H9 (cell line): ENCODE measurements at regions not wholly inside any gene's neighbourhood (a gene's known extent, or its start where the extent isn't known, plus 50 kb on each side); places are given as distances from the start of the nearest gene placed in this dataset.

ENCODE experiments used
- DNase-seq: peaks from one replicate; pipeline ENCODE4 v3.0.0-alpha.2; 2017
- H2AFZ ChIP-seq: one replicate; pipeline ENCODE4 v1.6.1; 2013; ENCODE audit warnings: mild to moderate bottlenecking, low read length, control low read depth, moderate library complexity
- H2AK5ac ChIP-seq: 2 replicates; pipeline ENCODE4 v1.6.1; 2013; ENCODE audit warnings: low read length, control low read depth, mixed read lengths; ENCODE audit not compliant: insufficient read length
- H2BK120ac ChIP-seq: one replicate; pipeline ENCODE4 v1.6.1; 2013; ENCODE audit warnings: low read depth, mild to moderate bottlenecking, low read length, control low read depth, inconsistent platforms; ENCODE audit not compliant: poor library complexity, severe bottlenecking
- H2BK12ac ChIP-seq: 2 replicates; pipeline ENCODE4 v1.6.1; 2013; ENCODE audit warnings: low read length, control low read depth, mixed read lengths, low read depth; ENCODE audit not compliant: insufficient read length
- H2BK15ac ChIP-seq: 2 replicates; pipeline ENCODE4 v1.6.1; 2013; ENCODE audit warnings: low read depth, low read length, control low read depth
- H2BK20ac ChIP-seq: one replicate; pipeline ENCODE4 v1.6.1; 2013; ENCODE audit warnings: low read depth, mild to moderate bottlenecking, low read length, control low read depth, inconsistent platforms; ENCODE audit not compliant: poor library complexity, severe bottlenecking
- H2BK5ac ChIP-seq: 2 replicates; pipeline ENCODE4 v1.6.1; 2013; ENCODE audit warnings: low read length, control low read depth, mixed read lengths; ENCODE audit not compliant: insufficient read length
- H3K14ac ChIP-seq: 2 replicates; pipeline ENCODE4 v1.6.1; 2013; ENCODE audit warnings: low read length, control low read depth; ENCODE audit not compliant: insufficient read depth
- H3K18ac ChIP-seq: 2 replicates; pipeline ENCODE4 v1.6.1; 2013; ENCODE audit warnings: low read depth, mild to moderate bottlenecking, mixed read lengths, low read length, control low read depth; ENCODE audit not compliant: insufficient read length
- H3K23ac ChIP-seq: 2 replicates; pipeline ENCODE4 v1.6.1; 2013; ENCODE audit warnings: low read length, control low read depth, mixed read lengths, low read depth; ENCODE audit not compliant: insufficient read length
- H3K23me2 ChIP-seq: 2 replicates; pipeline ENCODE4 v1.6.1; 2013; ENCODE audit warnings: low read depth, mild to moderate bottlenecking, mixed read lengths, low read length, control low read depth; ENCODE audit not compliant: insufficient read length, poor library complexity, severe bottlenecking
- H3K27ac ChIP-seq: 2 replicates; pipeline ENCODE4 v1.5.1; 2013; ENCODE audit warnings: low read length, control low read depth, mixed read lengths, low read depth; ENCODE audit not compliant: insufficient read length
- H3K27me3 ChIP-seq: 2 replicates; pipeline ENCODE4 v1.6.1; 2013; ENCODE audit warnings: low read length, control low read depth, inconsistent platforms; ENCODE audit not compliant: insufficient read depth
- H3K4ac ChIP-seq: 2 replicates; pipeline ENCODE4 v1.6.1; 2013; ENCODE audit warnings: low read depth, mild to moderate bottlenecking, control low read depth, inconsistent platforms, low read length, moderate library complexity
- H3K4me1 ChIP-seq: 2 replicates; pipeline ENCODE4 v1.6.1; 2013; ENCODE audit warnings: low read length, control low read depth, inconsistent platforms; ENCODE audit not compliant: insufficient read depth
- H3K4me2 ChIP-seq: 2 replicates; pipeline ENCODE4 v1.6.1; 2013; ENCODE audit warnings: low read length, control low read depth, mixed read lengths; ENCODE audit not compliant: insufficient read length, insufficient read depth
- H3K56ac ChIP-seq: 2 replicates; pipeline ENCODE4 v1.6.1; 2013; ENCODE audit warnings: low read depth, mild to moderate bottlenecking, mixed read lengths, low read length, control low read depth; ENCODE audit not compliant: insufficient read length
- H3K79me1 ChIP-seq: 2 replicates; pipeline ENCODE4 v1.6.1; 2013; ENCODE audit warnings: low read depth, mild to moderate bottlenecking, moderate library complexity, low read length, control low read depth, inconsistent platforms; ENCODE audit not compliant: insufficient read depth, poor library complexity, severe bottlenecking
- H3K79me2 ChIP-seq: 2 replicates; pipeline ENCODE4 v1.6.1; 2013; ENCODE audit warnings: low read length, control low read depth, inconsistent platforms; ENCODE audit not compliant: insufficient read depth
- H3K9ac ChIP-seq: 2 replicates; pipeline ENCODE4 v1.6.1; 2013; ENCODE audit warnings: low read length, control low read depth, mixed read lengths; ENCODE audit not compliant: insufficient read length; ENCODE audit errors: extremely low read depth
- H3K9me3 ChIP-seq: one replicate; pipeline ENCODE4 v1.6.1; 2013; ENCODE audit warnings: low read depth, low read length, inconsistent platforms; ENCODE audit not compliant: control insufficient read depth
- H3T11ph ChIP-seq: one replicate; pipeline ENCODE4 v1.6.1; 2013; ENCODE audit warnings: mild to moderate bottlenecking, low read length, control low read depth, inconsistent platforms
- H4K20me1 ChIP-seq: one replicate; pipeline ENCODE4 v1.6.1; 2013; ENCODE audit not compliant: control insufficient read depth, insufficient read length, insufficient read depth
- H4K5ac ChIP-seq: 2 replicates; pipeline ENCODE4 v1.6.1; 2013; ENCODE audit warnings: low read depth, mild to moderate bottlenecking, mixed read lengths, low read length, control low read depth; ENCODE audit not compliant: insufficient read length
- H4K8ac ChIP-seq: replicated peaks from 2 replicates; pipeline ENCODE4 v1.6.1; 2013; ENCODE audit warnings: low read length, control low read depth, mixed read lengths, low read depth; ENCODE audit not compliant: insufficient read length
- H4K91ac ChIP-seq: 2 replicates; pipeline ENCODE4 v1.6.1; 2013; ENCODE audit warnings: low read depth, mild to moderate bottlenecking, moderate library complexity, mixed read lengths, low read length, control low read depth; ENCODE audit not compliant: insufficient read length
- H3K27ac Mint-ChIP-seq, 3 experiments: 2 replicates in 2 of 3; 3 replicates in 1 of 3; pipeline ENCODE4 v1.8.0; 2020 to 2021; ENCODE audit warnings: mixed read lengths in 3 of 3, mild to moderate bottlenecking in 1 of 3, moderate library complexity in 1 of 3
- H3K27me3 Mint-ChIP-seq: 2 replicates; pipeline ENCODE4 v1.8.0; 2021; ENCODE audit warnings: low read depth, mild to moderate bottlenecking, moderate library complexity, mixed read lengths
- H3K36me3 Mint-ChIP-seq, 3 experiments: 2 replicates in 2 of 3; 3 replicates in 1 of 3; pipeline ENCODE4 v1.8.0; 2020 to 2021; ENCODE audit warnings: low read depth in 3 of 3, mixed read lengths in 3 of 3; ENCODE audit not compliant: insufficient read depth in 1 of 3
- H3K4me1 Mint-ChIP-seq, 2 experiments: 2 replicates each; pipeline ENCODE4 v1.8.0; 2020; ENCODE audit warnings: mixed read lengths in 2 of 2
- H3K4me3 Mint-ChIP-seq, 2 experiments: 2 replicates in 1 of 2; 3 replicates in 1 of 2; pipeline ENCODE4 v1.8.0; 2020 to 2021; ENCODE audit warnings: mild to moderate bottlenecking in 2 of 2, mixed read lengths in 2 of 2, moderate library complexity in 1 of 2
- H3K9me3 Mint-ChIP-seq, 2 experiments: 2 replicates in 1 of 2; 3 replicates in 1 of 2; pipeline ENCODE4 v1.8.0; 2020; ENCODE audit warnings: mild to moderate bottlenecking in 2 of 2, mixed read lengths in 2 of 2, moderate library complexity in 1 of 2
- CTCF ChIP-seq: fragments of 200-600 bp; sonication (generic); conservative IDR thresholded peaks from 3 replicates; pipeline ENCODE4 v1.8.0; 2021; ENCODE audit warnings: antibody characterized with exemption, mild to moderate bottlenecking
- WGBS: extraction: QIAGEN DNeasy Blood & Tissue Kit; methylation state at CpG from one replicate; pipeline ENCODE4 v1.1.7; 2013; ENCODE audit warnings: missing lambda C conversion rate, low lambda C conversion rate, mixed read lengths; ENCODE audit not compliant: insufficient read length; ENCODE audit errors: extremely low coverage; 5-methylcytosine and 5-hydroxymethylcytosine counted together

DNA sequence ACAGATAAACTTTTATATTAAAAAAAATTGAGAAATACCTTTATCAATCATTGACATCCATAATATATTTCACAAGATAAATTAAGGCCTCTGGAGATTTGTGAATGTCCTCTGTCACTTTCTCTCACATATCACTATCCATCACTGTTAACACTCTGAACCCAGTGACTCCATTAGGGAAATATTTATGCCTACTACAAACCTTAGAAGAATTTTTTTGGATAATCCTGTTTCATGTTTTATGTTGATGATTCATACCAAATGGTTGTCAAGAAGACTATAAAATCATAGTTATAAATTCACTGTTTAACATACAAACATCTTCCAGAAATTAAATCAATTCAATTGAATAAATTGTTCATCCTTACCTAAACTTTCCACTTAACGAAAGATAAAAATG, 357.6 kb upstream of the CDH10 start:
- H2BK15ac ChIP-seq = no peak overlapping the region
- H2BK120ac ChIP-seq = no peak overlapping the region
- no peaks in the 10 kb centered on the region for H3K23me2 ChIP-seq
- no peak overlapping the region for H4K91ac ChIP-seq
- no peak overlapping the region for H2BK5ac ChIP-seq
- no peak overlapping the region for H3K27ac Mint-ChIP-seq
- H3K4me1 Mint-ChIP-seq = no peaks in the 10 kb centered on the region
- H3K27me3 Mint-ChIP-seq = no peaks in the 10 kb centered on the region
- no peaks in the 10 kb centered on the region for H3K79me2 ChIP-seq
- H2AK5ac ChIP-seq = no peak overlapping the region
- no peaks in the 10 kb centered on the region for H3K36me3 Mint-ChIP-seq
- H3K23ac ChIP-seq = no peak overlapping the region
- H2BK12ac ChIP-seq = no peak overlapping the region
- H3K56ac ChIP-seq = no peak overlapping the region
- no peak overlapping the region for H3K4me2 ChIP-seq
- no peak overlapping the region for H3T11ph ChIP-seq
- no peak overlapping the region for H4K5ac ChIP-seq
- no peak overlapping the region for H3K18ac ChIP-seq
- no peaks in the 10 kb centered on the region for H3K4me1 ChIP-seq
- no peak overlapping the region for H2AFZ ChIP-seq
- no peak for TF ChIP-seq CTCF
- no peak overlapping the region for H3K9ac ChIP-seq
- no peaks in the 10 kb centered on the region for H4K20me1 ChIP-seq
- no peak for DNase-seq
- H3K9me3 ChIP-seq = no peaks in the 10 kb centered on the region
- H3K9me3 Mint-ChIP-seq = peaks cover 0 to 2% of the 10 kb centered on the region in 2 experiments; a peak in 1 of 5 replicates
- H2BK20ac ChIP-seq = no peak overlapping the region
- no peaks in the 10 kb centered on the region for H3K27me3 ChIP-seq
- no peaks in the 10 kb centered on the region for H3K79me1 ChIP-seq
- H3K4ac ChIP-seq = no peak overlapping the region
- H3K14ac ChIP-seq = no peak overlapping the region
- no peak overlapping the region for H3K27ac ChIP-seq
- WGBS = no CpG with 5 or more reads among the region's 1 CpG
- no peak overlapping the region for H4K8ac ChIP-seq
- H3K4me3 Mint-ChIP-seq = no peak overlapping the region
